CD1c-positive myeloid dendritic cell (primary cell): ENCODE measurements at regions not wholly inside any gene's neighbourhood (a gene's known extent, or its start where the extent isn't known, plus 50 kb on each side); places are given as distances from the start of the nearest gene placed in this dataset.

Experiments
- DNase-seq: peaks from one replicate; pipeline ENCODE4 v3.0.0-alpha.2; 2016; ENCODE audit errors: extremely low spot score

DNA sequence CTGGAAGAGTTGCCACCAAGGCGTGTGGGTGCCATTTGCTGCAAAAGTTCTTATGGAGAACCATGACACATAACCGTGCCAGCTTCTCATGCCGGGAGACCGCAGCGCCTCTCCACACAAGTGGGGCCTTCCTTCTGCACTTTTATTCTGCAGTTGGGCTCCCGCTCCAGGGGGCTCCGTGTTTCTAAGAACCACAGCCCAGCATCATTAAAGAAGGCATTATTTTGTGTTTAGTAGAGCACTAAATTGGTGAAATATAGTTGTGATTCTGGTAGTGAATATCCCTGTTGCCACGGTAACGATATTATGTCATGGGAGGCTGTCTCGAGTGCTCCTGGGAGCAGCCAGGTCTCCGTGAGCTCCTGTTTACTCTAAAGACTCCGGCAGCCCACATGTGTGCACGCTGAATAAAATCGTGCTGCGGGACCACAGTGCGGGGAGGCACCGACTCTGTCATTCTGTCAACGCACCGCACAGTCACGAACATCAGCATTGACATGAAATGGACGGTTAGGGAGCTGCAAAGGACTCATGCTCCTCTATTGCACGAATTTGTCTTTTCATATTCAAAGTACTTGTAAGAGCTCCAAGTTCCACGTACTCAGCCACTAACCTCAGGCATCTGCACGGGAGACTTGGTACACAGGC is 68.8 kb upstream of the PITRM1 start:
- DNase-seq = no peak

- DNase-seq = no peak
Observed at GRCh38 chr10:3239920-3240894, 67.6 kb upstream of the PITRM1 start.

- peak; percentile 61 for DNase-seq
Observed at GRCh38 chr10:3239066-3239919, 66.7 kb upstream of the PITRM1 start.

DNA sequence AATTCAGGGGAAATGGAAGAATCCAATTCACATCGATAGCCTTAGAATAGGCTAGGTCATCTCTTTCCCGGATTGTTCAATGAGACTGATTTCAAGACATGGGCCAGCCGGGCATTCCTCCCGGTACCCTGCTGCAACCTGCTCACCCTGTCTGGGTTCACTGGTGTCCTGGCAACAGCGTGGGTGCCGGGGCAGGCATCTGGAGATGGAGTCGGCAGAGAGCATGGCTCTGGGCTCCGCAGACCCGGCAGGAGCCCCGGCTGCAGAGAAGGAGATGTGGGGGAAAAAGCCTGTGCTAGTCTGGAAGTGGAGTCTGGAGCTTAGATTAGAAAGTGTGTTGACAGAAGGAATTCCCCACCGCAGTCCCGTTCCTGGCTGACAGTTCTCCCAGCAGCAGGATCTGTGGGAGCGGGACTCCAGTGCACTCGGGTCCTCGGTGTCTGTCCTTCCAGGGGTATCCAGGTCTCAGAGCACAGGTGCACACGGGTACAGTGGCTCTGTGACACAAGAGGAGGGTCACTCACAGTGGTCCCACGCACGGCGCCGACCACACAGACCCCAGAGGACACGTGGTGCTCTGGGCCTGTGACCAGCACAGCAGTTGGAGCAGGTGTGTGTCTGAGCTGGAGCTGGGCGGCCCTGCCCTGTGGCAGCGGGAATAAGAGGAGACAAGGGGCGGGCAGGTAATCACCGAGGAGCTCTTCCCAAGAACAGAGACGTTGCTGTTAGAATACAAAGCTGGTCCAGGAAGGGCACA is 65.7 kb upstream of the PITRM1 start:
- no peak for DNase-seq

DNA sequence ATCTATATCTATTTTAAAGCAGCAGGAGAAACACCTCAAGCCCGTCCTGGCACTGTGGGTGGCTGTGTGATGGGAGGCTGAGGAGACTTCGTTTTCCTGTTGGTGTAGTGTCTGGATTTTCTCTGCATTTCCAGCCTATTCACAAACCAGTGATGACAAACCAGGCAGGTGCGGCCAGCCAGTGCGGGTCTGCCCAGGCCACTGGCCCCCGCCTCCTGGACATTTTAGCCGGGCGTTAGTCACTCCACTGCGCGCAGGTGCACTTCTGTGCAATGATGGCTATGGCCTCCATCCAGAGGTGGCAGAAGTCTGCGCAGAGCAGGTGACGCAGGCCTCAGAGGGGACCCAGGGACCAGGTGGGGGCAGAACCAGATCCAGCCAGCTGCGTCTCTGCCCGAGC is 64.9 kb upstream of the PITRM1 start:
- DNase-seq = no peak

DNA sequence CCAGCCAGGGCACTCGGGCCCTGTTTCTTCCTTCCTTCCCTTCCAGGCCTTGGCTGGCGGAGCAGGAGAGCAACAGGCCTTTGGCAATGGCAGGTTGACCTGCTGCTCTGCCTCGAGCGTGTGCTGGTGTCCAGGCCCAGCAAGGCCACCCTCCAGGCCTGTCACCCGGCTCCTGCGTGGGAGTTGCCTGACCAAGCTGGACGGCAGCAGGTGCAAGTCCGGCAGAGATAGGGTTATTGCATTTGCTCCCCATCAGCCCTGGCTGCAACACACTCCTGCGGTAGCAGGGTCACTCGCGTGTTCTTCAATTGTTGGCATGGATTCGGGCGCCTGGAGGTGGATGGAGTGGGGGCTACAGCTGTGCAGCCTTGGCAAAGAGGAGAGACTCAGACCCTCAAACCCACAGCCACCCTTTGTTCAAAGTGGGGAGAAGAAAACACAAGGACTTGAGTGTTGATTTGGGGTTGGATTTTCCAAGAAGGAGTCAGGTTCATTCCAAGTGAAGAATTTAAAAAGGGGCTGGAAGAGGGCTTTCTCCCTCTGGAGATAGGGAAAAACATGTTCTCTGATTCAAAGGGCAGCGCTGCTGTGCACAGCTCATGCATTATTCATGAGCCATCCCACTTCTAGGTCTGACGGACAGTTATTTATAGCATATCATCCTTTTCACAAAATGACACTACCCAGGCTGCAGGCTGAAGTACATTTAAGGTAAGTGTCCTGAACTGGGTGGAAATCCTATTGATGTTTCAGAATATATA is 64.2 kb upstream of the PITRM1 start:
- no peak for DNase-seq

DNA sequence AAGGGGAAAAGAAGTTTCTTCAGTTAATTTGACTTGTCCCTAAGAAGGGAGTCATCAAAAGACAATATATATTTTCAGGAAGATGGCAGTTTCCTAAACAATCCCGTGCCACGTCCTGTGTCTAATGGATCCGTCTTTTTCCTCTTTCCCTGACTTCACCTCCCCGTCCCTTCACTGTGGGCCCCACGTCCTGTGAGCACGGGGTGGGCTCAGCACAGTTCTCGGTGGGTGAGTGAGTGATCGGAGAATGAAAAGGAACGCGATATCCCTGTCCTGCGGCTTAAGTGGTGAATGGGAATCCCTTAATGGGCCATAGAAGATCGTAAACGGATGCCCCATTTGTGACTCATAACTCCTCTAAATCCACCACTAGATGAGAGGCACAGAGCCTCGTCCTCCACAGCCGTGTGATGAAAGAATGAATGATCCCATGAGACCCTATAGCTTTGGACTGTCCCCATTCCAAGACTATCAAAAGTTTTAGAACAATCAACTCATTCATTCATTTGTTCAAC is 63.5 kb upstream of the PITRM1 start:
- no peak for DNase-seq

DNA sequence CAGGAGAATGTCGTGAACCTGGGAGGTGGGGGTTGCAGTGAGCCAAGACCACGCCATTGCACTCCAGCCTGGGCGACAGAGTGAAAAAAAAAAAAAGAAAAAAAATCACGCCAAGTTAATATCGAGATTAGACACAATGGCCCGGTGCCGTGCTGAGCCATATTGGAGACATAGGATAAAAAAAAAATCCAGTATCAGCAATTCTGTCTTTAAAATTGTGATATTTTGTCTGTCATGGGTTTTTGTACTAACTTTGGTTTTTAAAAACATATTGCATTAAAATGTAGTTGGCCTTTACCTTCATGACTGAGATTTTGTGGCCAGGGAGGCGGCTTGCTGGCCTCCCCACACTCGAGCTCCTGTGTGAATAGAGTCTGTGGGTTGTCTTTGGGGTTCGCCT is 62.8 kb upstream of the PITRM1 start:
- DNase-seq = no peak

DNA sequence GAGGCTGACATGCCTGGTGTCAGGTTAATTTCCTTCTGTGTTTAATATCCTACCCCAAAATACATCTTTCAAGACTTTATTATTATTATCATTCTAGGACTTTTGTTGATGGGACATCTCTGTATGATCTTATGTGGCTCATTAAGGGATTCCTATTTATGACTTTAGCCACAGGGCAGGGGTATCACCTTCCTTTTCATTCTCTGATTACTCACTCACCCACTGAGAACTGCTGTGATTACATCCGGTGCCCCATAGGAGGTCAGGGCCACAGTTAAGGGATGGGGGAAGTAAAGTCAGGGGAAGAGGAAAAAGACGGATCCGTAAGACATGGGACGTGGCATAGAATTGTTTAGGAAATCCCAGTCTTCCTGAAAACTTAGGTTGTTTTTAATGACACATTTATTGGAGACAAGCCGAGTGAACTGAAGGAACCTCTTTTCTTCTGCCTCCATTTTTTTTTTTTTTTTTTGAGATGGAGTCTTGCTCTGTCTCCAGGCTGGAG is 61.0 kb upstream of the PITRM1 start:
- DNase-seq = no peak

- DNase-seq = no peak
Observed at GRCh38 chr10:3231951-3232730, 59.6 kb upstream of the PITRM1 start.

DNA sequence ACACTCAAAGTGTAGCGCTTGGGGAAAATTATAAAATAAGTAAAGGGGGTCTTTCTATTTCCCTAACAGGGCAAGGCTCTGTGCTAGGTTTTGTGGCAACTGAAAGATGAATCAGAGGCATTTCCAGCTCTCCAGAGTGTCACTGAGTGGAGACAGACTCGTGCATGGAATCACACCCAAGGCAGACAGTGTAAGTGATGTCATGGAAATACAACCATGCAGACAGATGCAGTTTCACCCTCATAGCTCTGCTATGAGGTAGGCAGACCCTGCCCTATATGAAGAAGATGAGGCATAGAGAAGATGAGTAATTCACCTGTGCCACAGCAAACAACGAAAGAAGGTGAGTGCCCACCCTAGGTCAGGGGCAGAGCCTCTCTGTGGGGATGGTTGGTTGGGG is 57.2 kb upstream of the PITRM1 start:
- no peak for DNase-seq

- no peak for DNase-seq
Observed at GRCh38 chr10:3228629-3228945, 56.0 kb upstream of the PITRM1 start.

DNA sequence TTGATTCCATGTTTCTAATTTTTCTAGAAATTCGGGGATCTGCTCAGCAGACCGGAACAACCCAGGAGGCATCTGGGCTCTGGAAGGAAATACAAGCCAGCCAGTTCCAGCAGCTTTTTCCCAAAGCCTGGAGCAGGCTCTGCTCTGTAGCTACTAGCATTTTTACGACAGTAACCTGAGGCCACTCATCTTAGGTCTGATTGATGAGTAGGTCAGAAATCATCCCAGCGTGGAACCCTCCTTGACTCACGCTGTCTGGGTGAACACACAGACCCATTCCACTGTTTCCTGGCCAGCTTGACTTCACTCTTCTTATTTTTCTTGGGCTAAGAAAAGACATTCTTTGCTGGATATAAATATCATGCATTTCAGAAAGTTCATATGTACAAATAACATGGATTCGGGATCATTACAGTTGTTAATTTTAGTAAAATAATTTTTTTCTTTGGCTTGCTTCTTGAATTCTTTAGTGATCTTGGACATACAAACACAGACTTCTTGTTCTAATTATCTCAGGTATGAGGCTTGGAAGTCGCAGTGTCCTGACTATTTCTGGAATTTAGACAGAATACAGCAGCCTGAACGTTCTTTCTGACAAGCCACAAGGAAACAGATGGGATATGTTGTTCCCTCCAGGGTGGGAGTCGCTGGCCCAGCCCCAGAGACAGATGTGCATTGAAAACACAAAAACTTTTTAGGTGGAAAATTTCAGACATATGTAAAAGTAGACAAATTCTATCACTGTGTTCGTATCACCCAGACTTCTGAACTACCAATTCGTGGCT is 54.6 kb upstream of the PITRM1 start:
- DNase-seq = no peak

DNA sequence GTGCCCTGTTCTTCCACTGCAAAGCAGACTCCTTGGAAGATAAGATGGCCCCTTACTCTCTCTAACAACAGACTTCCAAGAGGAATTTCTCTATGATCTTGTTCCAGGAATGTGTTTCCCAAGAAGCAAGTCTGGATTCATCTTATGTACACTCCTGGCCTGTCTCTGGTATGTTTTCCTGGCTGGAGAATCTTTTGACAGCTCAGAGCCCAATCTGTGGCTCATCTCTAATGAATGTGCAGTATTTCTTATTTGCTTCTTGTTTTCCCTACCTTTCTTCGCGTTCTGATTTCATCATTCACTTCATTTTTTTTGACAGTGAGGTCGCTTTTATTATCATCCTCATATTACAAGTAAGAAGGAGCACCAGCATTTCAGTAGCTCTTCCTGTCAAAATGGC is 53.0 kb upstream of the PITRM1 start:
- DNase-seq = no peak

GRCh38 chr10:3224241-3224640 is 51.7 kb upstream of the PITRM1 start:
- no peak for DNase-seq

- DNase-seq = no peak
Observed at GRCh38 chr10:3222626-3223025, 50.0 kb upstream of the PITRM1 start.
